GM20431 (cell line): ENCODE measurements at regions not wholly inside any gene's neighbourhood (a gene's known extent, or its start where the extent isn't known, plus 50 kb on each side); places are given as distances from the start of the nearest gene placed in this dataset.
"Not testable (repeated sequence)": the region's sequence is repeated elsewhere in the genome, so short reads cannot be mapped to it uniquely, and the experiment has no call there.

Experiments
- in situ Hi-C: fragments of 300-500 bp; cut with MseI, MboI; formaldehyde crosslinking; loops from one replicate; pipeline ENCODE4 v1.15.0; 2020; ENCODE audit warnings: low sequenced_read_pairs; ENCODE audit not compliant: unreplicated experiment

GRCh38 chr3:159030886-159031679 lies 229.2 kb downstream of the MFSD1 start:
- in situ Hi-C loops, result no loop called here

DNA sequence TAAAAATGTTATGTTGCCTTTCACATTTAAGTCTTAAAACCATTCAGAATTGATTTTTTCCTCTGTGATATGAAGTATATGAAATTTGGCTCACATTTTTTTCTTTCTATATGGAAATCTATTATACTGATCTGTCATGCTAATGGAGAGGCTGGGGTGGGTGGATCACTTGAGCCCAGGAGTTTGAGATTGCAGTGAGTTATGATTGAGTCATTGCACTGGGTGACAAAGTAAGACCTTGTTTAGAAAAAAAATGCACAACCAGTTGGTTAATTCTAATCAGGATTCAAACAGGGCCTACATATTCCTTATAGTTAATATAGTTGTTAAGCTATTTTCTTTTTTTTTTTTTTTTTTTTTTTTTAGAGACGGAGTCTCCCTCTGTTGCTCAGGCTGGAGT lies 230.5 kb downstream of the MFSD1 start:
- in situ Hi-C loops, result no loop called here

DNA sequence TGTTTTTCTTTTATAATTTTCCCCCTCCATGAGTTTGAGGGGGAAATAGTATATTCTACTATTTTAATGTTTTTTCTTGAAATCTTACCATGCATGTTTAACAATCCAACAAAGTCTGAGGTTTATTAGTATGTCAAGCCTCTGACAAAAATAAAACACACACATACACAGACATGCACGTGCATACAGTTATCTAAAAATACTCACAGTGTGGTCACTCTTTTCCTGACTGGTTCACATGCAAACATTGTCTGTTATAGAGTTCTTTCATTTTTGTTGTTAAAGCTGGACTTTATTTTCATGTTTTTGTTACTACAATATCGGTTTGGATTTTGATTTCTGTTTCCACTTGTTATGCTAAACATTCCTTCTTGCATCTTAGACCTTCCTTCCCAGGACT lies 236.6 kb downstream of the MFSD1 start:
- in situ Hi-C loops, result no loop called here

GRCh38 chr3:159039286-159039685 lies 237.4 kb downstream of the MFSD1 start:
- in situ Hi-C loops, result no loop called here

- in situ Hi-C loops, result no loop called here
Observed at GRCh38 chr3:159045279-159045885, 243.5 kb downstream of the MFSD1 start.

GRCh38 chr3:159047361-159047760 lies 245.5 kb downstream of the MFSD1 start:
- in situ Hi-C loops, result no loop called here

- in situ Hi-C loops, result not testable (repeated sequence)
Observed at GRCh38 chr3:159052494-159052893, 250.6 kb downstream of the MFSD1 start.

DNA sequence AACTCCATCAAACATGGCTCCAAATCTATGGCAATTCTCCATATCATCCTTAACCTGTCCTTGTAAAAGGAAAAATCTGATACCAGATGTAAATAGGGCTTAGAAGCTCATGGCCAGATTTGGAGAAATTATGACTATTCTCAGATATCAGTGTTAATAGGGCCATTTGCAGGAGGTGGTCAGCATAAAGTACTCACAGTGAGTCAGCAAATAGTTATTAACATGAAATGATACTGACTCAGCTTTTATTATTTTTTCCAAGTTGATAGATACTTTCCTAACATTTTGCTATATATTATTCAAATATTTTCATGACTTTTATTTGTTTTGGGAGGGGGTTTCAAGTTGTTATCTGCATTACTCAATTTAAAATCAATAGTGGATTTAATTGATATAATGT lies 255.8 kb downstream of the MFSD1 start:
- in situ Hi-C loops, result no loop called here

- in situ Hi-C loops, result no loop called here
Observed at GRCh38 chr3:159058859-159059258, 257.0 kb downstream of the MFSD1 start.

- in situ Hi-C loops, result no loop called here
Observed at GRCh38 chr3:159059395-159059794, 257.5 kb downstream of the MFSD1 start.

DNA sequence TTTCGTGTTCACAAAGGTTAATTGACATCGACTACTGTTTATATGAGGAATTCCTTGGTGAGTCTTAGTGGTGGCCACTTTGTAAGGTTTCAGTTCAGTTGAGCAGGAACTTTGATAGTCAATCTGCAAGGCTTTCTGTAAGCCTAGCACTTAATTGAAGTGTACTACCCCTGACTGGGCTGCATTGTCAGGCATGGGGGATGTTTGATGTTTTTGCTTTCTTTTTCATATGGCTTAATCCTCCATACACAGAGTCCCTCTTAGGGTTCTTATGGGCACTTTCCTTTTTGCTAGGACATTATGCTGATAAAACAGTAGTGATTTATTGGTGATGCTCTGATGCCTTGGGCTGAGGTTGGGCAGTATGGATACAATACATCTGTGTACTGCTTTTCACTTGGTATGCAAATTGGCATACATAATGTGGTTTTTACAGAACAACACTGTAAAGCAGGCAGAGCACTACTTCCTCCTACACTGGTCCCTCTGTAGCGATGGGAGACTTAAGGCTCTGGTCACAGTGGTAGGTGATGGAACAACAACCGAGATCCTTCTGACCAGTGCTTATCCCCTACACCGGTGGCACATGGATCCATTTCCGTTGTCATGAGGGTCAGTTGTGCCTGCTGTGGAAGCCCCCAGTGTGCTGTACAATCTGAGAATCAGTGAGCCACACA lies 261.0 kb downstream of the MFSD1 start:
- in situ Hi-C loops, result no loop called here

- in situ Hi-C loops, result no loop called here
Observed at GRCh38 chr3:159069091-159069490, 267.2 kb downstream of the MFSD1 start, which contains the start of gene IQCJ. TSS of gene IQCJ (plus strand) at chr3:159069319.

DNA sequence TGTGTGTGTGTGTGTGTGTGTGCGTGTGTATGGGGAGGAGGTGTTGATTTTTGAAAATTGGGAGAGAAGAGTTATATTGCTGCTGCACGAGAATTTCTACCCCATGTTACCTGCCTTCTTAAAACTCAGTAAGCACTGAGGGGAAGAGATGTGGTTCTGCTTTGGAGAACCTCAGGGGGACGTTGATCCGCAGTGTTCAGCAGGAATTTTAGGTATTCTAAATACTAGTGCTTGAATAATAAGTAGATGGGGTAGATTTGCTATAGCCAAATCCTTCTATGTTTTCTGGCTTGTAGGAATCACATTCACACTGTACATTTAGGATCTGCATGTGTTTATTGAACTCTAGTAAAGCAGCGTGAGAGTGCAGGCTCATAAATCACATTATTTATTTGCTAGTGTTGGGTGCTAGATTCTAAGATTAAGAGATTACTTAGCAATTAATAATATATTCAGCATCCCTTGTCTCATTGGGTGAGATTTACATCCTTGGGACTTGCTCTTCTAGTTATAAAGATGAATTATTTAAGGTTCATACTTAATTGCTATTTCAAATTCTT lies 268.1 kb downstream of the MFSD1 start:
- in situ Hi-C loops, result no loop called here

DNA sequence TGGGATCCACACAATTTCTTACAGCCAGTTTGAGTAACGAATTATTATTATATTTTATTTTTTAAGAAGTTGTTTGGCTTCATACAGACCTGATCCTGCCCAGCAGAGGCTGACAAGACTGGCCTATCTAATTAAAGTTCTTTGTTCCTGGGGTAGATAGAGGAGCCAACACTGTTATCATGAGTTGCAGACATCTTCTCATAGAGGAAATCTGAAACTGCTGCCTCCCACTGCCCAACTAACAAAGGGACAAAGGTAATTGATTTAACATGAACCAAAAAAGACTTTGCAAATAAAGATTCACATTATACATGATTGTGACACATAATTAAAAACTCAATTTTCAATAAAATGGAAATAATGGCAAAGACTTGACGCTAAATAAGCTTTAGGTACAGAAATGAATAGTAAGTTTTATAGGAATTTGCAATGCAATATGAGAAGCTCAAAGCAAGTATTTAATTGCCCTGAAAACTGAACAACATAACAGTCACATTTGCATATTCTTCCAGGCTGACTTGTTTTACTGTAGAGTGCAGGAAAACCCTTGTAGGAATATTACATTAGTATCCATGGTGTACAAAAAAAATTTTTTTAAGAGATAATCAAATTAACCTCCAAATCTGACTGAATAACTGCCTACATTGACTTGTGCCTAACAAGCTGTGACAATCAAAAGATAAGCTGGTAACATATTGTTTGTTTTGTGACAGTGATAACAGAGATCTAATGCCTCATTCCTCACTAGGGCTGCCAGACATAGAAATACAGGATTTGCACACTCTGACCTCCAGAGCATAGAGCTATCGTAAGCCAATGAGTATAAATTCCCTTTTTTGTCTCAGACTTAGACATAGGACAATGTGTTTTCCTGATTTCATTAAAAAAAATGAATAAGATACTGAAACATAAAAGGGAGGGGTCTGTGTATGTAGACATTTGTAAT lies 273.2 kb downstream of the MFSD1 start:
- in situ Hi-C loops, result no loop called here

DNA sequence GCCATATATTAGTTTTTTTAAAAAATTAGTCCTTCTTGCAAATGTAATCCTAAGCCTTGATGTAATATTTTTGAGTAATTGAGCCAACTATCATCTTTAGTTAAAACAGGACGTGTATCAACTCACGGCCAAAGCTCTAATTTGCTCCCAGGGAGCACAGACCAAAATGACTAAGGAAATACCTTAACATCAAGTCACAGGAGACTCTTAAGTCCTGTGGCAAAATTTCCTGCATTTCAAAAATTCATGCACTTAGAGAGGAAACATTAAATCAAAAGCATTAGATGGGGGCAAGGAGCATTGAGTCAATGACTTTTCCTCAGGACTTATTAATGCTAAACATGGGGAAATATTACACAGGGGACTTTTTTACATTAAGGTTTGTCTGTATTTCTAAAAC lies 276.0 kb downstream of the MFSD1 start:
- in situ Hi-C loops, result no loop called here

DNA sequence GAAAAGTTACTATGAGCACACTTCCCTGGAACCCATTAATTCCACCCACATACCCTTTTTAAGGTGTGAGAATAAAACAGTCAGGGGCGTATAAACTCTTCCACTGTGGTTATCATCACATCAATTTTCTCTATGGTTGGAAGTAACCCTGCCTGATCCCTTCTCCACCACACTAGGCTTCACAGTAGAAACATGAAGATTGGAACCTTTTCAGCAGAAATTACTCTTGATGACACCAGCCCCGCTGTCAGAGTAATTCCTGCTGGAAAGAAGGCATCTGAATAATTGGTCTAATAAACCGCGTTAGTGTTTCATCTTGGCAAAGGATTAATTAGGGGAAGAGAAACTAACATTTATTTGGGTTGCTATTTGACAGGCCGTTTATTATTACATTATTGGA lies 278.4 kb downstream of the MFSD1 start:
- in situ Hi-C loops, result no loop called here

DNA sequence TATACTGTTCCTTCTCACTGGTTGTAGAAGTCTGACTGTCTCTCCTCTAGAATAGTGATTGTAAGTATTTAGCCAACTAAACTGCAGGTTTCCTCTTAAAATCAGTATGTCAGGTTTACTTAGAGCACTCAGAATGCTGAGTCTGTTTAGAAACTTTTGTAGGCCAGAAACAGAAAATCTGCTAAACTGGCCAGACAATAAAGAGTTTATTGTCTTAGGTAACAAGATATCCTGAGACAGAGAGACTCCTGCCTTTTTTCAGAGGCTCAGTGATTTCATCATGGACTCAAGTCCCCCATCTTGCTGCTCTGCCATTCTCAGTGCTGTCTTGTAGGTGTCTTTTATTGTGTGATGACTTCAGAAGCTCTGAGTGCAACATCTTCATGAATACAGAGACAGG lies 279.0 kb downstream of the MFSD1 start:
- in situ Hi-C loops, result no loop called here

DNA sequence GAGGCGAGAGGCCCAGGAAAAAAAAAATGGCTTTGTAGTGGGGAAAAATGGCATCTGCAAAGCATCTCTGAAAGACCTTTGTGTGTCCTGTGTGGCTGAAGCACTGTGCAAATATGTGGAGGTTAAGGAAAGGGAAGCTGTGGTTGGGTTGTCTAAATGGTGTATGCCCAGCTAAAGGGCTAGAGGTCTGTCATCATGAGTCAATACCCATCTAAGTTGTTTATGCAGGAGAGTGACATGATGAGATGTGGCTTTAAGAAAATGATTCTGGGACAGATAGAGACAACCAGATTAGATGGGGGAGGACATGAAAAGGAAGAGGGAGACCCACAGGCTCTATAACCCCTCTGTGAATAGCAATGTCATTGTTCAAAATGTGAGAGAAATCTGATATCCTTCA lies 280.7 kb downstream of the MFSD1 start:
- in situ Hi-C loops, result no loop called here

GRCh38 chr3:159091936-159092335 lies 290.1 kb downstream of the MFSD1 start:
- in situ Hi-C loops, result no loop called here

GRCh38 chr3:159102001-159102400 lies 300.1 kb downstream of the MFSD1 start:
- in situ Hi-C loops, result no loop called here
